ENCODE measurements at regions not wholly inside any gene's neighbourhood (a gene's known extent, or its start where the extent isn't known, plus 50 kb on each side); places are given as distances from the start of the nearest gene placed in this dataset. TPM values are rescaled to one million over a fixed set of nuclear protein-coding genes. Genes with fewer than 3 reads are reported as not detected.

GRCh38 chr1:96641282-96641681, 80.3 kb upstream of the PTBP2 start:
- no peaks in the 10 kb centered on the region for H3K9me2 ChIP-seq (replicated peaks; ENCODE audit: insufficient read depth, low read length)
- H3K27ac ChIP-seq (ENCODE audit: low read length), result no peak overlapping the region
- no peak overlapping the region for H3K9ac ChIP-seq (ENCODE audit: low read length)
- no peaks in the 10 kb centered on the region for H3K36me3 ChIP-seq (ENCODE audit: insufficient read depth, low read length)
- DNase-seq, result no peak
- no peaks in the 10 kb centered on the region for H3K27me3 ChIP-seq (ENCODE audit: low read length)
- no peaks in the 10 kb centered on the region for H3K4me1 ChIP-seq (ENCODE audit: low read length)
- no peak overlapping the region for H3K4me3 ChIP-seq (ENCODE audit: low read length)
- H2AFZ ChIP-seq (ENCODE audit: low read length), result no peak overlapping the region
- no peaks in the 10 kb centered on the region for H3K79me2 ChIP-seq (ENCODE audit: low read length)
- H3K9me3 ChIP-seq (ENCODE audit: low read length), result no peaks in the 10 kb centered on the region
- no peak overlapping the region for H3K4me2 ChIP-seq (ENCODE audit: low read depth, low read length, poor library complexity, severe bottlenecking)
- H4K20me1 ChIP-seq (ENCODE audit: insufficient read depth, low read depth, low read length), result no peaks in the 10 kb centered on the region

- no peak overlapping the region for H3K4me3 ChIP-seq (ENCODE audit: low read length)
- H3K27ac ChIP-seq (ENCODE audit: low read length), result no peak overlapping the region
- no peaks in the 10 kb centered on the region for H3K36me3 ChIP-seq (ENCODE audit: insufficient read depth, low read length)
- no peaks in the 10 kb centered on the region for H3K9me2 ChIP-seq (replicated peaks; ENCODE audit: insufficient read depth, low read length)
- H3K4me2 ChIP-seq (ENCODE audit: low read depth, low read length, poor library complexity, severe bottlenecking), result no peak overlapping the region
- no peak for DNase-seq
- no peaks in the 10 kb centered on the region for H3K27me3 ChIP-seq (ENCODE audit: low read length)
- H3K9ac ChIP-seq (ENCODE audit: low read length), result no peak overlapping the region
- no peaks in the 10 kb centered on the region for H4K20me1 ChIP-seq (ENCODE audit: insufficient read depth, low read depth, low read length)
- H3K79me2 ChIP-seq (ENCODE audit: low read length), result no peaks in the 10 kb centered on the region
- H3K9me3 ChIP-seq (ENCODE audit: low read length), result no peaks in the 10 kb centered on the region
- H3K4me1 ChIP-seq (ENCODE audit: low read length), result no peaks in the 10 kb centered on the region
- H2AFZ ChIP-seq (ENCODE audit: low read length), result no peak overlapping the region
Observed at GRCh38 chr1:96643519-96643918, 78.1 kb upstream of the PTBP2 start.

GRCh38 chr1:96649301-96649700, 72.3 kb upstream of the PTBP2 start:
- Histone ChIP-seq H3K9ac (ENCODE audit: low read length) (no peak overlapping the region), H3K36me3 (ENCODE audit: insufficient read depth, low read length) (no peaks in the 10 kb centered on the region)
- no peak for DNase-seq

DNA sequence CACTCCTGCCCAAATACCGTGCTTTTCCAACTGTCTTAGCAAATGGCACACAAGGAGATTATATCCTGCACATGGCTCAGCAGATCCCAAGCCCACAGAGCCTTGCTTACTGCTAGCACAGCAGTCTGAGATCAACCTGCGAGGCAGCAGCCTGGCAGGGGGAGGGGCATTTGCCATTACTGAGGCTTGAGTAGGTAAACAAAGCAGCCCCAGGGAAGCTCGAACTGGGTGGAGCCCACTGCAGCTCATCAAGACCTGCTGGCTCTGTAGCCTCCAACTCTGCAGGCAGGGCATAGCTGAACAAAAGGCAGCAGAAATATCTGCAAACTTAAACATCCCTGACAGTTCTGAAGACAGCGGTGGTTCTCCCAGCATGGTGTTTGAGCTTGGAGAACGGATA, 70.1 kb upstream of the PTBP2 start:
- DNase-seq, result no peak
- H2AFZ ChIP-seq (ENCODE audit: low read length), result no peak overlapping the region
- no peaks in the 10 kb centered on the region for H3K9me2 ChIP-seq (replicated peaks; ENCODE audit: insufficient read depth, low read length)
- H3K4me1 ChIP-seq (ENCODE audit: low read length), result no peaks in the 10 kb centered on the region
- no peak overlapping the region for H3K4me3 ChIP-seq (ENCODE audit: low read length)
- H3K27ac ChIP-seq (ENCODE audit: low read length), result no peak overlapping the region
- H3K9me3 ChIP-seq (ENCODE audit: low read length), result no peaks in the 10 kb centered on the region
- no peak overlapping the region for H3K9ac ChIP-seq (ENCODE audit: low read length)
- H3K79me2 ChIP-seq (ENCODE audit: low read length), result no peaks in the 10 kb centered on the region
- no peak overlapping the region for H3K4me2 ChIP-seq (ENCODE audit: low read depth, low read length, poor library complexity, severe bottlenecking)
- no peaks in the 10 kb centered on the region for H3K27me3 ChIP-seq (ENCODE audit: low read length)
- no peaks in the 10 kb centered on the region for H3K36me3 ChIP-seq (ENCODE audit: insufficient read depth, low read length)
- H4K20me1 ChIP-seq (ENCODE audit: insufficient read depth, low read depth, low read length), result no peaks in the 10 kb centered on the region

More at GRCh38 chr1:96649301-96649700, 72.3 kb upstream of the PTBP2 start:
- no peaks in the 10 kb centered on the region for H3K9me3 ChIP-seq (ENCODE audit: low read length)
- no peak overlapping the region for H3K4me2 ChIP-seq (ENCODE audit: low read depth, low read length, poor library complexity, severe bottlenecking)
- H3K79me2 ChIP-seq (ENCODE audit: low read length), result no peaks in the 10 kb centered on the region
- H3K27ac ChIP-seq (ENCODE audit: low read length), result no peak overlapping the region
- H3K4me1 ChIP-seq (ENCODE audit: low read length), result no peaks in the 10 kb centered on the region
- no peak overlapping the region for H2AFZ ChIP-seq (ENCODE audit: low read length)
- no peaks in the 10 kb centered on the region for H4K20me1 ChIP-seq (ENCODE audit: insufficient read depth, low read depth, low read length)
- H3K9me2 ChIP-seq (replicated peaks; ENCODE audit: insufficient read depth, low read length), result no peaks in the 10 kb centered on the region
- no peaks in the 10 kb centered on the region for H3K27me3 ChIP-seq (ENCODE audit: low read length)
- no peak overlapping the region for H3K4me3 ChIP-seq (ENCODE audit: low read length)

GRCh38 chr1:96660051-96660450, 61.5 kb upstream of the PTBP2 start:
- no peak for DNase-seq
- Histone ChIP-seq H3K4me1 (ENCODE audit: low read length) (no peaks in the 10 kb centered on the region), H3K4me3 (ENCODE audit: low read length) (no peak overlapping the region), H2AFZ (ENCODE audit: low read length) (no peak overlapping the region), H3K9ac (ENCODE audit: low read length) (no peak overlapping the region), H3K27me3 (ENCODE audit: low read length) (no peaks in the 10 kb centered on the region), H3K4me2 (ENCODE audit: low read depth, low read length, poor library complexity, severe bottlenecking) (no peak overlapping the region), H3K36me3 (ENCODE audit: insufficient read depth, low read length) (no peaks in the 10 kb centered on the region), H3K9me3 (ENCODE audit: low read length) (no peaks in the 10 kb centered on the region), H3K79me2 (ENCODE audit: low read length) (no peaks in the 10 kb centered on the region), H3K27ac (ENCODE audit: low read length) (no peak overlapping the region), H4K20me1 (ENCODE audit: insufficient read depth, low read depth, low read length) (no peaks in the 10 kb centered on the region), H3K9me2 (replicated peaks; ENCODE audit: insufficient read depth, low read length) (no peaks in the 10 kb centered on the region)

DNA sequence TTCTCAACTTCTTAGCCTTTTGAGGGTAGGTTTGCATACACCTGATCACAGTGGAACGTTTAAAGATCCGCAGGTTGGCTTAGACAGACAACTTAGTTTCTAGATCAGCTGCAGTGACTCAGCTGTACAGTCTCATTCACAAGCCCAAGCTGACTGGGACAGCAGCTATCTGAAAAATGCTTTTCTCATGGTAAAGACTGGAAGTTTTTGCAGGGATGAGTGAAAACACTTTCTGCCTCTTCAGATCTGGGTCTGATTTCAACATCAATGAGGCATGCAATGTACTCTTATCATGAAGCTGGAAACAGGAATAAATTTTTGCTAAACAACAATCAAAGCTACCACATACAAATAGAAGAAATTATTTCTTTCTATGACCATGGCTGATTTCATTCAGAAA, 61.1 kb upstream of the PTBP2 start:
- H3K4me1 ChIP-seq (ENCODE audit: low read length), result no peaks in the 10 kb centered on the region
- H3K9ac ChIP-seq (ENCODE audit: low read length), result no peak overlapping the region
- no peak overlapping the region for H3K4me3 ChIP-seq (ENCODE audit: low read length)
- no peak overlapping the region for H3K27ac ChIP-seq (ENCODE audit: low read length)
- DNase-seq, result no peak
- no peak overlapping the region for H2AFZ ChIP-seq (ENCODE audit: low read length)
- no peaks in the 10 kb centered on the region for H3K36me3 ChIP-seq (ENCODE audit: insufficient read depth, low read length)
- no peaks in the 10 kb centered on the region for H3K27me3 ChIP-seq (ENCODE audit: low read length)
- H3K4me2 ChIP-seq (ENCODE audit: low read depth, low read length, poor library complexity, severe bottlenecking), result no peak overlapping the region
- H4K20me1 ChIP-seq (ENCODE audit: insufficient read depth, low read depth, low read length), result no peaks in the 10 kb centered on the region
- no peaks in the 10 kb centered on the region for H3K9me2 ChIP-seq (replicated peaks; ENCODE audit: insufficient read depth, low read length)
- no peaks in the 10 kb centered on the region for H3K79me2 ChIP-seq (ENCODE audit: low read length)
- no peaks in the 10 kb centered on the region for H3K9me3 ChIP-seq (ENCODE audit: low read length)

Small RNA genes lying in the stretch of these regions (small RNA-seq; reads per million reads assigned to genes)
- gene RNU1-130P, result not detected
